ENCODE measurements at regions not wholly inside any gene's neighbourhood (a gene's known extent, or its start where the extent isn't known, plus 50 kb on each side); places are given as distances from the start of the nearest gene placed in this dataset.

GRCh38 chr4:56226579-56226978 is 160.7 kb downstream of the AASDH start:
- Mint-ChIP-seq H3K4me3 (no peak overlapping the region), H3K9me3 (peaks cover 0 to 7% (median 3%) of the 10 kb centered on the region in 7 donors), H3K27ac (no peak overlapping the region), H3K36me3 (no peaks in the 10 kb centered on the region), H3K4me1 (peaks cover 1% of the 10 kb centered on the region), H3K27me3 (ENCODE audit: low read depth in 3 of 3) (peaks cover 0 to 2% (median 0%) of the 10 kb centered on the region in 3 donors)
- Histone ChIP-seq H3K79me2 (ENCODE audit: insufficient read depth, low read length) (no peaks in the 10 kb centered on the region), H3K4me2 (replicated peaks; ENCODE audit: extremely low read depth, low read length, poor library complexity, severe bottlenecking) (no peak overlapping the region), H3K27me3 (ENCODE audit: control insufficient read depth in 2 of 2, insufficient read depth in 2 of 2, low read length in 2 of 2) (no peaks in the 10 kb centered on the region), H3K36me3 (replicated peaks in 1 of 2; ENCODE audit: control insufficient read depth in 1 of 2, insufficient read depth in 2 of 2, low read length in 2 of 2) (no peaks in the 10 kb centered on the region), H3K27ac (ENCODE audit: low read depth in 1 of 2, low read length in 2 of 2) (no peak overlapping the region), H3K9me3 (replicated peaks in 1 of 2; ENCODE audit: control insufficient read depth in 1 of 2, insufficient read depth in 1 of 2, low read length in 2 of 2) (no peaks in the 10 kb centered on the region), H4K20me1 (ENCODE audit: insufficient read depth, low read length) (no peaks in the 10 kb centered on the region), H2AFZ (ENCODE audit: insufficient read depth, low read depth, low read length, poor library complexity, severe bottlenecking) (no peak overlapping the region), H3K4me1 (ENCODE audit: control insufficient read depth in 1 of 2, insufficient read depth in 2 of 2, low read length in 2 of 2) (no peaks in the 10 kb centered on the region), H3K4me3 (replicated peaks in 1 of 3; ENCODE audit: low read depth in 2 of 3, low read length in 3 of 3) (no peak overlapping the region), H3K9ac (ENCODE audit: insufficient read depth, low read length, poor library complexity, severe bottlenecking) (no peak overlapping the region)
- no peak for DNase-seq
- intact Hi-C loops (cut with micrococcal nuclease) = no loop called here
- TF ChIP-seq CTCF (IDR thresholded peaks at IDR 0.05) = no peak
- WGBS (ENCODE audit: insufficient coverage) = 56% methylated on average over 1 of the region's 2 CpGs

- no peaks in the 10 kb centered on the region for H3K4me1 ChIP-seq (ENCODE audit: control insufficient read depth in 1 of 2, insufficient read depth in 2 of 2, low read length in 2 of 2)
- no peaks in the 10 kb centered on the region for H3K27me3 ChIP-seq (ENCODE audit: control insufficient read depth in 2 of 2, insufficient read depth in 2 of 2, low read length in 2 of 2)
- no peak overlapping the region for H3K4me3 Mint-ChIP-seq
- no peak for DNase-seq
- intact Hi-C loops (cut with micrococcal nuclease) = no loop called here
- no peaks in the 10 kb centered on the region for H3K36me3 Mint-ChIP-seq
- H4K20me1 ChIP-seq (ENCODE audit: insufficient read depth, low read length) = no peaks in the 10 kb centered on the region
- H3K4me2 ChIP-seq (replicated peaks; ENCODE audit: extremely low read depth, low read length, poor library complexity, severe bottlenecking) = no peak overlapping the region
- H3K4me3 ChIP-seq (replicated peaks in 1 of 3; ENCODE audit: low read depth in 2 of 3, low read length in 3 of 3) = no peak overlapping the region
- no peak for TF ChIP-seq CTCF (IDR thresholded peaks at IDR 0.05)
- H3K4me1 Mint-ChIP-seq = no peaks in the 10 kb centered on the region
- no peaks in the 10 kb centered on the region for H3K79me2 ChIP-seq (ENCODE audit: insufficient read depth, low read length)
- no peak overlapping the region for H2AFZ ChIP-seq (ENCODE audit: insufficient read depth, low read depth, low read length, poor library complexity, severe bottlenecking)
- no peak overlapping the region for H3K27ac ChIP-seq (ENCODE audit: low read depth in 1 of 2, low read length in 2 of 2)
- H3K9me3 Mint-ChIP-seq = peaks cover 0 to 9% (median 4%) of the 10 kb centered on the region in 7 donors
- H3K27me3 Mint-ChIP-seq (ENCODE audit: low read depth in 3 of 3) = peaks cover 0 to 2% (median 0%) of the 10 kb centered on the region in 3 donors
- no CpG with 5 or more reads among the region's 1 CpG for WGBS (ENCODE audit: insufficient coverage)
- H3K36me3 ChIP-seq (replicated peaks in 1 of 2; ENCODE audit: control insufficient read depth in 1 of 2, insufficient read depth in 2 of 2, low read length in 2 of 2) = no peaks in the 10 kb centered on the region
- no peak overlapping the region for H3K9ac ChIP-seq (ENCODE audit: insufficient read depth, low read length, poor library complexity, severe bottlenecking)
- no peak overlapping the region for H3K27ac Mint-ChIP-seq
- no peaks in the 10 kb centered on the region for H3K9me3 ChIP-seq (replicated peaks in 1 of 2; ENCODE audit: control insufficient read depth in 1 of 2, insufficient read depth in 1 of 2, low read length in 2 of 2)
These were observed 162.7 kb downstream of the AASDH start for GRCh38 chr4:56224641-56225040.
